GM23338 (cell line): ENCODE measurements at regions not wholly inside any gene's neighbourhood (a gene's known extent, or its start where the extent isn't known, plus 50 kb on each side); places are given as distances from the start of the nearest gene placed in this dataset.

Experiments
- CREB1 ChIP-seq: fragments of 250-450 bp; sonication (Bioruptor Pico); IDR thresholded peaks from 2 replicates; pipeline ENCODE4 v1.5.0; 2020; ENCODE audit warnings: low read depth, mild to moderate bottlenecking, moderate library complexity
- CTCF ChIP-seq, 2 experiments: fragments of 200-600 bp in 1 of 2; sonication (generic) in 1 of 2; conservative IDR thresholded peaks; 2 replicates each; pipeline versions ENCODE4 v1.5.1 to v1.6.1; 2016 to 2017; ENCODE audit warnings: antibody characterized with exemption in 2 of 2, low read depth in 2 of 2, mild to moderate bottlenecking in 2 of 2, moderate library complexity in 1 of 2
- ETS1 ChIP-seq: IDR thresholded peaks from 2 replicates; pipeline ENCODE4 v1.6.1; 2016; ENCODE audit warnings: antibody characterized with exemption
- EZH2 ChIP-seq: fragments of 200-600 bp; sonication (generic); IDR thresholded peaks from one replicate; pipeline ENCODE4 v1.8.0; 2017; ENCODE audit warnings: antibody characterized with exemption, mild to moderate bottlenecking, low read depth; ENCODE audit not compliant: unreplicated experiment
- EZH2phosphoT487 ChIP-seq: fragments of 200-600 bp; sonication (generic); IDR thresholded peaks from one replicate; pipeline ENCODE4 v1.8.1; 2018; ENCODE audit warnings: antibody characterized with exemption; ENCODE audit not compliant: unreplicated experiment
- JUNB ChIP-seq: IDR thresholded peaks from one replicate; pipeline ENCODE4 v1.6.1; 2016; ENCODE audit warnings: antibody characterized with exemption; ENCODE audit not compliant: unreplicated experiment
- POLR2AphosphoS5 ChIP-seq: IDR thresholded peaks from 2 replicates; pipeline ENCODE4 v1.6.1; 2016; ENCODE audit warnings: antibody characterized with exemption, low read depth
- STAT1 ChIP-seq: IDR thresholded peaks from one replicate; pipeline ENCODE4 v1.6.1; 2016; ENCODE audit warnings: antibody characterized with exemption; ENCODE audit not compliant: unreplicated experiment
- ZNF114 ChIP-seq: fragments of 250-450 bp; sonication (Bioruptor Pico); IDR thresholded peaks from 2 replicates; pipeline ENCODE4 v1.5.0; 2020; ENCODE audit warnings: mild to moderate bottlenecking, moderate library complexity
- ZNF331 ChIP-seq: fragments of 250-450 bp; sonication (Bioruptor Pico); IDR thresholded peaks from 2 replicates; pipeline ENCODE4 v1.5.0; 2020; ENCODE audit warnings: low read depth, mild to moderate bottlenecking, moderate library complexity
- TF ChIP-seq, protein P1 (sequence below): IDR thresholded peaks from one replicate; pipeline ENCODE4 v1.6.1; 2018; ENCODE audit warnings: antibody characterized with exemption; ENCODE audit not compliant: unreplicated experiment

GRCh38 chr11:41775296-41775695, 315.8 kb upstream of the LRRC4C start:
- TF ChIP-seq JUNB (no peak), EZH2phosphoT487 (no peak), CREB1 (CRISPR knock-in tag) (no peak), EZH2 (no peak), POLR2AphosphoS5 (no peak), CTCF (conservative IDR thresholded peaks at IDR 0.05; ENCODE audit: low read depth in 2 of 2) (no peak), ZNF114 (CRISPR knock-in tag) (no peak), STAT1 (no peak), ZNF331 (CRISPR knock-in tag) (no peak), ETS1 (no peak)
- TF ChIP-seq, protein P1, sequence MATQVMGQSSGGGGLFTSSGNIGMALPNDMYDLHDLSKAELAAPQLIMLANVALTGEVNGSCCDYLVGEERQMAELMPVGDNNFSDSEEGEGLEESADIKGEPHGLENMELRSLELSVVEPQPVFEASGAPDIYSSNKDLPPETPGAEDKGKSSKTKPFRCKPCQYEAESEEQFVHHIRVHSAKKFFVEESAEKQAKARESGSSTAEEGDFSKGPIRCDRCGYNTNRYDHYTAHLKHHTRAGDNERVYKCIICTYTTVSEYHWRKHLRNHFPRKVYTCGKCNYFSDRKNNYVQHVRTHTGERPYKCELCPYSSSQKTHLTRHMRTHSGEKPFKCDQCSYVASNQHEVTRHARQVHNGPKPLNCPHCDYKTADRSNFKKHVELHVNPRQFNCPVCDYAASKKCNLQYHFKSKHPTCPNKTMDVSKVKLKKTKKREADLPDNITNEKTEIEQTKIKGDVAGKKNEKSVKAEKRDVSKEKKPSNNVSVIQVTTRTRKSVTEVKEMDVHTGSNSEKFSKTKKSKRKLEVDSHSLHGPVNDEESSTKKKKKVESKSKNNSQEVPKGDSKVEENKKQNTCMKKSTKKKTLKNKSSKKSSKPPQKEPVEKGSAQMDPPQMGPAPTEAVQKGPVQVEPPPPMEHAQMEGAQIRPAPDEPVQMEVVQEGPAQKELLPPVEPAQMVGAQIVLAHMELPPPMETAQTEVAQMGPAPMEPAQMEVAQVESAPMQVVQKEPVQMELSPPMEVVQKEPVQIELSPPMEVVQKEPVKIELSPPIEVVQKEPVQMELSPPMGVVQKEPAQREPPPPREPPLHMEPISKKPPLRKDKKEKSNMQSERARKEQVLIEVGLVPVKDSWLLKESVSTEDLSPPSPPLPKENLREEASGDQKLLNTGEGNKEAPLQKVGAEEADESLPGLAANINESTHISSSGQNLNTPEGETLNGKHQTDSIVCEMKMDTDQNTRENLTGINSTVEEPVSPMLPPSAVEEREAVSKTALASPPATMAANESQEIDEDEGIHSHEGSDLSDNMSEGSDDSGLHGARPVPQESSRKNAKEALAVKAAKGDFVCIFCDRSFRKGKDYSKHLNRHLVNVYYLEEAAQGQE, result no peak
